CD4-positive, alpha-beta T cell (primary cell): ENCODE measurements at regions not wholly inside any gene's neighbourhood (a gene's known extent, or its start where the extent isn't known, plus 50 kb on each side); places are given as distances from the start of the nearest gene placed in this dataset.
"Not testable (repeated sequence)": the region's sequence is repeated elsewhere in the genome, so short reads cannot be mapped to it uniquely, and the experiment has no call there.

ENCODE experiments used
- ATAC-seq: fragments of 200-7000 bp; cut with Tn5 transposase; one replicate; pipeline ENCODE4 v1.10.0; 2022; ENCODE audit warnings: mild to moderate bottlenecking; ENCODE audit not compliant: poor library complexity
- CTCF ChIA-PET: fragments of 350-600 bp; sonication (Branson Sonifier 250); formaldehyde crosslinking; loops from one replicate; lab custom pipeline; 2021; ENCODE audit warnings: antibody characterized with exemption, inconsistent platforms; lab: Charles Lee
- POLR2A ChIA-PET: fragments of 350-600 bp; sonication (Branson Sonifier 250); formaldehyde crosslinking; loops from one replicate; lab custom pipeline; 2021; ENCODE audit warnings: antibody characterized with exemption, inconsistent platforms; lab: Charles Lee
- DNase-seq, 14 experiments: peaks; one replicate each; pipeline ENCODE4 v3.0.0-alpha.2; 2013 to 2020; ENCODE audit warnings: mixed read lengths in 2 of 14
- H3K27ac ChIP-seq, 2 donors: one replicate each; pipeline versions ENCODE4 v1.5.1 to v1.7.0; 2013; ENCODE audit warnings: low read length in 2 of 2, low read depth in 1 of 2, mild to moderate bottlenecking in 1 of 2
- H3K27me3 ChIP-seq, 2 experiments: 1 replicate in 1 of 2; 2 replicates in 1 of 2; pipeline versions ENCODE4 v1.6.1 to v1.7.0; 2013; ENCODE audit warnings: low read length in 2 of 2, control low read depth in 1 of 2, mild to moderate bottlenecking in 1 of 2, moderate library complexity in 1 of 2; ENCODE audit not compliant: insufficient read depth in 2 of 2, control insufficient read depth in 1 of 2
- H3K36me3 ChIP-seq: one replicate; pipeline ENCODE4 v1.6.1; 2013; ENCODE audit warnings: low read length, control low read depth; ENCODE audit not compliant: insufficient read depth
- H3K4me1 ChIP-seq: one replicate; pipeline ENCODE4 v1.6.1; 2013; ENCODE audit warnings: low read length, control low read depth; ENCODE audit not compliant: insufficient read depth
- H3K4me3 ChIP-seq: one replicate; pipeline ENCODE4 v1.5.1; 2013; ENCODE audit warnings: mild to moderate bottlenecking, low read length, moderate library complexity
- H3K9me3 ChIP-seq, 2 experiments: 1 replicate in 1 of 2; 2 replicates in 1 of 2; pipeline versions ENCODE4 v1.6.1 to v1.7.0; 2013; ENCODE audit warnings: low read length in 2 of 2, mild to moderate bottlenecking in 2 of 2, control low read depth in 1 of 2, moderate library complexity in 1 of 2; ENCODE audit not compliant: control insufficient read depth in 1 of 2, insufficient read depth in 1 of 2
- H3K27ac Mint-ChIP-seq: one replicate; pipeline ENCODE4 v1.8.0; 2020; ENCODE audit warnings: mixed read lengths
- H3K27me3 Mint-ChIP-seq: one replicate; pipeline ENCODE4 v1.8.0; 2021; ENCODE audit warnings: mixed read lengths
- H3K36me3 Mint-ChIP-seq: one replicate; pipeline ENCODE4 v1.8.0; 2021; ENCODE audit warnings: low read depth, mixed read lengths
- H3K4me1 Mint-ChIP-seq: one replicate; pipeline ENCODE4 v1.8.0; 2021; ENCODE audit warnings: low read depth, mixed read lengths
- H3K4me3 Mint-ChIP-seq: one replicate; pipeline ENCODE4 v1.8.0; 2020; ENCODE audit warnings: mild to moderate bottlenecking, mixed read lengths
- H3K9me3 Mint-ChIP-seq: one replicate; pipeline ENCODE4 v1.8.0; 2020; ENCODE audit warnings: mixed read lengths
- intact Hi-C, 2 experiments: fragments of 100-400 bp; cut with DNase I in 1 of 2; cut with micrococcal nuclease in 1 of 2; formaldehyde crosslinking; loops; one replicate each; pipeline versions ENCODE4 v1.15.1 to v1.9.0; 2023 to 2025; cut with DNase I, micrococcal nuclease
- TF ChIP-seq, protein P1 (sequence below): fragments of 200-600 bp; IDR thresholded peaks from one replicate; pipeline ENCODE4 v1.8.0; 2022; ENCODE audit warnings: antibody characterized with exemption, mild to moderate bottlenecking

DNA sequence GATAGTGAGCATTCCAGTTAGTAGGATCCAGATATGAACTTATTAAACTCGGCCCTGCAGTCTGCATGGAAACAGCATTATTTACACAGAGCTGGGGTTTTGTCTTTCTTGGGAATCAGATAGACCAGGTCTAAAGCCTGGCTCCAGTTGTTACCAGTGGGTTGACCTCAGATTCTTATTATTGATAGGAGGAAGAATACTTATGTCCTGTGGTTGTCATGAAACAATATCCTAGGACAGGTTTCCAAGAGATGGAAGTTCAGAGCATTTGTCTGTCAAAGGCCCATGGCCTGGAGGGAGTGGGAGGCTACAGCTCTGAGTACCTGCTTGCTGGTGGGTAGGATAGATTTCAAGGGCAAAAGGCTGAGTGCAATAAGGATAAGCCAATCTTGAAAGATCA, 129.2 kb downstream of the BOD1 start:
- TF ChIP-seq, protein P1, sequence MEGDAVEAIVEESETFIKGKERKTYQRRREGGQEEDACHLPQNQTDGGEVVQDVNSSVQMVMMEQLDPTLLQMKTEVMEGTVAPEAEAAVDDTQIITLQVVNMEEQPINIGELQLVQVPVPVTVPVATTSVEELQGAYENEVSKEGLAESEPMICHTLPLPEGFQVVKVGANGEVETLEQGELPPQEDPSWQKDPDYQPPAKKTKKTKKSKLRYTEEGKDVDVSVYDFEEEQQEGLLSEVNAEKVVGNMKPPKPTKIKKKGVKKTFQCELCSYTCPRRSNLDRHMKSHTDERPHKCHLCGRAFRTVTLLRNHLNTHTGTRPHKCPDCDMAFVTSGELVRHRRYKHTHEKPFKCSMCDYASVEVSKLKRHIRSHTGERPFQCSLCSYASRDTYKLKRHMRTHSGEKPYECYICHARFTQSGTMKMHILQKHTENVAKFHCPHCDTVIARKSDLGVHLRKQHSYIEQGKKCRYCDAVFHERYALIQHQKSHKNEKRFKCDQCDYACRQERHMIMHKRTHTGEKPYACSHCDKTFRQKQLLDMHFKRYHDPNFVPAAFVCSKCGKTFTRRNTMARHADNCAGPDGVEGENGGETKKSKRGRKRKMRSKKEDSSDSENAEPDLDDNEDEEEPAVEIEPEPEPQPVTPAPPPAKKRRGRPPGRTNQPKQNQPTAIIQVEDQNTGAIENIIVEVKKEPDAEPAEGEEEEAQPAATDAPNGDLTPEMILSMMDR = no peak
- Histone ChIP-seq H3K4me1 (no peaks in the 10 kb centered on the region), H3K27me3 (peaks cover 4 to 7% of the 10 kb centered on the region in 2 experiments), H3K9me3 (peaks cover 0 to 2% of the 10 kb centered on the region in 2 experiments), H3K4me3 (no peak overlapping the region), H3K36me3 (no peaks in the 10 kb centered on the region), H3K27ac (no peak overlapping the region)
- H3K27me3 Mint-ChIP-seq = peaks cover 49% of the 10 kb centered on the region
- ChIA-PET POLR2A (no interaction called here), CTCF (no interaction called here)
- no peaks in the 10 kb centered on the region for H3K36me3 Mint-ChIP-seq
- H3K4me1 Mint-ChIP-seq = no peaks in the 10 kb centered on the region
- H3K27ac Mint-ChIP-seq = no peak overlapping the region
- no peak overlapping the region for H3K4me3 Mint-ChIP-seq
- DNase-seq (no peak), ATAC-seq (no peak)
- intact Hi-C loops = no loop called here
- no peaks in the 10 kb centered on the region for H3K9me3 Mint-ChIP-seq

DNA sequence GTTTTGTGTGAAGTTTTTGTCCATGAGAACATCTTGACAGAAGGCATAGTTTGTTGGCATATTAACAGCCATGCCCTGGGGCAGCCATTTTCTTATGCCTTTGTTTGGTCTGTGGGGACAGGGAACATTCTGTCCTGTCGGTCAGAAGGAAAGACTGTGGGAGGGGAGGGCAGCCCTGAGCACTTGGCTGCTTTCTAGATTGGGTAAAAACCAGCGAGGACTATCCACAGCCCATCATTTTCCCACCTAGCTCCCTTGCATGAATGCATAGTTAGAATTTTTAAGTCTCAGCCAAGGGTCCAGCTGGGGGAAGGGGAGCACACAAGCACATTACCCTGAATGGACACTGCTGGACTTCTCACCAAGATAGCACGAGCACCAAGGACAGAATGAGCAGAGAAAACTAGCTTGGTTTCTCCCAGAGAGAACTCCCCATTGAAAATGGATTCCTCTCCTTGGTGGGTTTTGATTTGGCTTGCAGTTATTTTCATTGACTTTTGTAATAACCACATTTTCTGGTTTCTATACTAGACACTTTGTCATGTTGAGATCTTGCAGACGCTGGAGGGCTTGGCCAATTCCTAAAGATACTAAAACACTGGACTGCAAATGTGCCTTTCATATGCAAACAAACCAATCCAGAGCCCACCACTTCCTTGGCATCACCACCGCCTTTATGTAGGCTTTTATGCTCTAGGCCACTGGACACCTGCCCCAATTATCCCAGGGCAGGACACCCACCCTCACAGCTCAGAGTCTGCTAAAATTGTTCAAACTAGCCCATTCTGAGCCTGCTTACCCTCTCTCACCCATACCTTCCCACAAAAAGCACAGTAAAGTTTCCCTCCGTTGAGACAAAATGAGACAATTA, 129.9 kb downstream of the BOD1 start:
- ATAC-seq (no peak), DNase-seq (no peak)
- TF ChIP-seq, protein P1 = no peak
- Histone ChIP-seq H3K4me1 (no peaks in the 10 kb centered on the region), H3K27me3 (peaks cover 0 to 7% of the 10 kb centered on the region in 2 experiments), H3K9me3 (no peaks in the 10 kb centered on the region), H3K4me3 (no peak overlapping the region), H3K36me3 (no peaks in the 10 kb centered on the region), H3K27ac (no peak overlapping the region)
- no peak overlapping the region for H3K4me3 Mint-ChIP-seq
- intact Hi-C loops = no loop called here
- ChIA-PET CTCF (no interaction called here), POLR2A (no interaction called here)
- no peaks in the 10 kb centered on the region for H3K9me3 Mint-ChIP-seq
- no peaks in the 10 kb centered on the region for H3K4me1 Mint-ChIP-seq
- no peak overlapping the region for H3K27ac Mint-ChIP-seq
- peaks cover 42% of the 10 kb centered on the region for H3K27me3 Mint-ChIP-seq
- no peaks in the 10 kb centered on the region for H3K36me3 Mint-ChIP-seq

DNA sequence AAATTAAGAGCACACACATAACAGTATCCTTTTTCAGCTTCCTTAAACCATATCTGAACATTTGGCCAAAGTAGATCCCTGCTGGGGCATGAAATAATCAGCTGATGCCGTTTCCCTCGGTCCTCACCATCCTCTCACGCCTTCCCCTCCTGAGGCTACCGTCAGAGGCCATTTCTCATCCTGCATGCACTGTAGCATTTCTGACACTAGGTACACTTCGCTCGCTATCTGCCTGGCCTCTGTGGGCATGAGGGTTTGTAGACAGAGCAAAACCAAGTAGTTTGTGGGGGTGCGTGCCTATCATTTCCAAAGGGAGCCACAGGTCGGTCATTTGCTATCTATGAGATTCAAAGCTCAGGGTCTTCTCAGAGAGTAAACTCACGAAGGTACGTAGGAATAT, 131.9 kb downstream of the BOD1 start:
- H3K4me3 Mint-ChIP-seq = no peak overlapping the region
- no peak for ATAC-seq
- TF ChIP-seq, protein P1 = no peak
- CTCF ChIA-PET = no interaction called here
- POLR2A ChIA-PET = no interaction called here
- intact Hi-C loops = no loop called here
- Histone ChIP-seq H3K4me3 (no peak overlapping the region), H3K27me3 (peaks cover 0 to 10% of the 10 kb centered on the region in 2 experiments), H3K4me1 (no peaks in the 10 kb centered on the region), H3K27ac (no peak overlapping the region), H3K36me3 (no peaks in the 10 kb centered on the region), H3K9me3 (no peaks in the 10 kb centered on the region)
- H3K9me3 Mint-ChIP-seq = no peaks in the 10 kb centered on the region
- H3K27me3 Mint-ChIP-seq = peaks cover 29% of the 10 kb centered on the region
- no peak for DNase-seq
- H3K27ac Mint-ChIP-seq = no peak overlapping the region
- H3K36me3 Mint-ChIP-seq = no peaks in the 10 kb centered on the region
- H3K4me1 Mint-ChIP-seq = no peaks in the 10 kb centered on the region

DNA sequence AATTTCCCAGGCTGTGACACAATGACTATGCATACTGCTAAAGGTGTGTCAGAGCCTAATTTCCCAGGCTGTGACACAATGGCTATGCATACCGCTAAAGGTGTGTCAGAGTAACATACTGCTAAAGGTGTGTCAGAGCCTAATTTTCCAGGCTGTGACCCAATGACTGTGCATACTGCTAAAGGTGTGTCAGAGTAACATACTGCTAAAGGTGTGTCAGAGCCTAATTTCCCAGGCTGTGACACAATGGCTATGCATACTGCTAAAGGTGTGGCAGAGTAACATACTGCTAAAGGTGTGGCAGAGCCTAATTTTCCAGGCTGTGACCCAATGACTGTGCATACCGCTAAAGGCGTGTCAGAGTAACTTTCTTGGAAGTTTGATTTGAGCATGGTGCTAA, 132.9 kb downstream of the BOD1 start:
- ATAC-seq, H3K27ac ChIP-seq, H3K27ac Mint-ChIP-seq, H3K4me3 Mint-ChIP-seq, intact Hi-C loops, H3K9me3 ChIP-seq, H3K4me1 ChIP-seq, DNase-seq, CTCF ChIA-PET, H3K36me3 Mint-ChIP-seq, H3K4me1 Mint-ChIP-seq, POLR2A ChIA-PET, H3K9me3 Mint-ChIP-seq, H3K4me3 ChIP-seq, H3K36me3 ChIP-seq: not testable (repeated sequence)
- peaks cover 0 to 10% of the 10 kb centered on the region in 2 experiments for H3K27me3 ChIP-seq
- peaks cover 32% of the 10 kb centered on the region for H3K27me3 Mint-ChIP-seq
